Prostate gland (tissue), 2 donors: ENCODE measurements at regions not wholly inside any gene's neighbourhood (a gene's known extent, or its start where the extent isn't known, plus 50 kb on each side); places are given as distances from the start of the nearest gene placed in this dataset.
"Not testable (repeated sequence)": the region's sequence is repeated elsewhere in the genome, so short reads cannot be mapped to it uniquely, and the experiment has no call there.

Experiments
- DNase-seq: peaks from one replicate; pipeline ENCODE4 v3.0.0-alpha.2; 2019; ENCODE audit warnings: low spot score
- H3K27ac ChIP-seq, 2 donors: fragments of 200-600 bp; sonication (generic); 2 replicates each; pipeline ENCODE4 v1.5.1; 2017 to 2019
- H3K27me3 ChIP-seq: fragments of 200-600 bp; sonication (generic); replicated peaks from 2 replicates; pipeline ENCODE4 v1.5.1; 2019; ENCODE audit not compliant: insufficient read depth
- H3K36me3 ChIP-seq, 2 donors: fragments of 200-600 bp; sonication (generic); 1 replicate in 1 of 2; 2 replicates in 1 of 2; pipeline versions ENCODE4 v1.5.1 to v1.8.1; 2017 to 2019
- H3K4me1 ChIP-seq: fragments of 200-600 bp; sonication (generic); replicated peaks from 2 replicates; pipeline ENCODE4 v1.5.1; 2019
- H3K4me3 ChIP-seq, 2 donors: fragments of 200-600 bp; sonication (generic); 2 replicates each; pipeline ENCODE4 v1.5.1; 2017 to 2019
- H3K9me3 ChIP-seq: fragments of 200-600 bp; sonication (generic); 2 replicates; pipeline ENCODE4 v1.5.1; 2017
- CTCF ChIP-seq, 4 experiments: fragments of 200-600 bp in 2 of 4; fragments of 450-650 bp in 2 of 4; sonication (generic) in 2 of 4; IDR thresholded peaks; 1 replicate in 3 of 4; 2 replicates in 1 of 4; pipeline ENCODE4 v1.5.1; 2016 to 2019; ENCODE audit warnings: antibody characterized with exemption in 4 of 4, mild to moderate bottlenecking in 2 of 4, moderate library complexity in 2 of 4
- POLR2A ChIP-seq: fragments of 450-650 bp; IDR thresholded peaks from one replicate; pipeline ENCODE4 v1.6.1; 2016; ENCODE audit warnings: antibody characterized with exemption, mild to moderate bottlenecking
- POLR2AphosphoS5 ChIP-seq: sonication (generic); formaldehyde crosslinking; IDR thresholded peaks from one replicate; pipeline ENCODE4 v1.6.1; 2017; ENCODE audit warnings: antibody characterized with exemption
- WGBS: methylation state at CpG from one replicate; pipeline ENCODE4 v1.1.5; 2018; 5-methylcytosine and 5-hydroxymethylcytosine counted together
- intact Hi-C: fragments of 100-400 bp; cut with DNase I; formaldehyde crosslinking; loops from one replicate; pipeline ENCODE4 v1.14.2; 2022

- Histone ChIP-seq H3K36me3 (no peaks in the 10 kb centered on the region), H3K9me3 (no peaks in the 10 kb centered on the region), H3K27me3 (no peaks in the 10 kb centered on the region), H3K4me3 (no peak overlapping the region), H3K27ac (no peak overlapping the region), H3K4me1 (no peaks in the 10 kb centered on the region)
- TF ChIP-seq POLR2AphosphoS5 (no peak), POLR2A (no peak), CTCF (IDR thresholded peaks at IDR 0.05) (no peak)
- intact Hi-C loops, result no loop called here
- no peak for DNase-seq
These were observed 442.2 kb upstream of the GRAMD2B start for GRCh38 chr5:125981016-125981415.

GRCh38 chr5:125987677-125988255 is 435.4 kb upstream of the GRAMD2B start:
- Histone ChIP-seq H3K36me3 (no peaks in the 10 kb centered on the region), H3K9me3 (no peaks in the 10 kb centered on the region), H3K27me3 (no peaks in the 10 kb centered on the region), H3K4me1 (no peaks in the 10 kb centered on the region), H3K4me3 (no peak overlapping the region), H3K27ac (no peak overlapping the region)
- DNase-seq, result no peak
- 91% methylated on average over 2 of the region's 2 CpGs for WGBS
- no peak for TF ChIP-seq CTCF (IDR thresholded peaks at IDR 0.05)
- no peak for TF ChIP-seq POLR2A
- TF ChIP-seq POLR2AphosphoS5, result no peak
- intact Hi-C loops, result no loop called here

- Histone ChIP-seq H3K27ac (no peak overlapping the region), H3K36me3 (no peaks in the 10 kb centered on the region), H3K4me1 (no peaks in the 10 kb centered on the region), H3K27me3 (no peaks in the 10 kb centered on the region), H3K9me3 (no peaks in the 10 kb centered on the region), H3K4me3 (no peak overlapping the region)
- no peak for DNase-seq
- no peak for TF ChIP-seq POLR2A
- TF ChIP-seq CTCF (IDR thresholded peaks at IDR 0.05), result no peak
- TF ChIP-seq POLR2AphosphoS5, result no peak
- 81% methylated on average over 4 of the region's 4 CpGs for WGBS
- intact Hi-C loops, result no loop called here
These were observed 431.2 kb upstream of the GRAMD2B start for GRCh38 chr5:125992050-125992449.

- intact Hi-C loops, H3K4me1 ChIP-seq, H3K4me3 ChIP-seq, DNase-seq, H3K9me3 ChIP-seq, H3K27ac ChIP-seq, H3K27me3 ChIP-seq, H3K36me3 ChIP-seq: not testable (repeated sequence)
- 97% methylated on average over 5 of the region's 5 CpGs for WGBS
These were observed 423.8 kb upstream of the GRAMD2B start for GRCh38 chr5:125999271-126000030.

GRCh38 chr5:126000507-126000906 is 422.7 kb upstream of the GRAMD2B start:
- no peaks in the 10 kb centered on the region for H3K27me3 ChIP-seq
- TF ChIP-seq POLR2A (no peak), CTCF (IDR thresholded peaks at IDR 0.05) (no peak), POLR2AphosphoS5 (no peak)
- no peaks in the 10 kb centered on the region for H3K9me3 ChIP-seq
- H3K27ac ChIP-seq, result no peak overlapping the region
- DNase-seq, result no peak
- no peak overlapping the region for H3K4me3 ChIP-seq
- H3K4me1 ChIP-seq, result no peaks in the 10 kb centered on the region
- no peaks in the 10 kb centered on the region for H3K36me3 ChIP-seq
- intact Hi-C loops, result no loop called here
